Duodenal mucosa (tissue), 2 donors: ENCODE measurements at regions not wholly inside any gene's neighbourhood (a gene's known extent, or its start where the extent isn't known, plus 50 kb on each side); places are given as distances from the start of the nearest gene placed in this dataset.

Experiments
- H3K27ac ChIP-seq: one replicate; pipeline ENCODE4 v1.7.0; 2013; ENCODE audit warnings: low read depth, low read length
- H3K27me3 ChIP-seq, 2 donors: one replicate each; pipeline ENCODE4 v1.7.0; 2013; ENCODE audit warnings: low read length in 2 of 2, control low read depth in 1 of 2; ENCODE audit not compliant: insufficient read depth in 2 of 2, control insufficient read depth in 1 of 2
- H3K36me3 ChIP-seq, 2 donors: one replicate each; pipeline ENCODE4 v1.7.0; 2013; ENCODE audit warnings: low read length in 2 of 2, control low read depth in 1 of 2; ENCODE audit not compliant: insufficient read depth in 2 of 2, control insufficient read depth in 1 of 2
- H3K4me1 ChIP-seq, 2 donors: one replicate each; pipeline ENCODE4 v1.7.0; 2013; ENCODE audit warnings: low read length in 2 of 2, control low read depth in 1 of 2; ENCODE audit not compliant: insufficient read depth in 2 of 2, control insufficient read depth in 1 of 2
- H3K4me3 ChIP-seq, 2 donors: one replicate each; pipeline ENCODE4 v1.7.0; 2013; ENCODE audit warnings: low read length in 2 of 2, low read depth in 1 of 2
- H3K9ac ChIP-seq, 2 donors: one replicate each; pipeline ENCODE4 v1.7.0; 2013; ENCODE audit warnings: low read length in 2 of 2, low read depth in 1 of 2
- H3K9me3 ChIP-seq, 2 donors: one replicate each; pipeline ENCODE4 v1.7.0; 2013; ENCODE audit warnings: low read length in 2 of 2, control low read depth in 1 of 2; ENCODE audit not compliant: control insufficient read depth in 1 of 2

DNA sequence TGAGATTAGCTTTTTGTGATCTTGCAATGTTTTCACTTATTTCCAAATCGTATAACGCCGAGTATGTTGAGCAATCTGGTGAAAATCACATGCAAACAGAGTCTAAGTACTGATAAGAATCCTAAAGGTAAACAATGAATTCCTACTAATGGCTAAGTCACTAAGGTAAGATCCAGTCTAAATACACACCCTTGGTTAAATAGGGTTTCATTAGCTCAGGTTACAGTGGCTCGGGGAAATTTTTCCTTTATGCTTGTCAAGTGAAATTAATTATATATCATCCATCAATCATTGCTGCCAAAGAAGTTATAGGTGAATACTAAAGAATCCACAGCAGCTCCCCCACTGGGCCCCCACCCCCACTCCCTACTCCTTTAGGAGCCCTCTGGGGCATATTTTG lies 139.3 kb downstream of the SOX2 start:
- Histone ChIP-seq H3K27ac (no peak overlapping the region), H3K9me3 (no peaks in the 10 kb centered on the region), H3K36me3 (no peaks in the 10 kb centered on the region), H3K27me3 (no peaks in the 10 kb centered on the region), H3K4me3 (no peak overlapping the region), H3K9ac (no peak overlapping the region), H3K4me1 (no peaks in the 10 kb centered on the region)

DNA sequence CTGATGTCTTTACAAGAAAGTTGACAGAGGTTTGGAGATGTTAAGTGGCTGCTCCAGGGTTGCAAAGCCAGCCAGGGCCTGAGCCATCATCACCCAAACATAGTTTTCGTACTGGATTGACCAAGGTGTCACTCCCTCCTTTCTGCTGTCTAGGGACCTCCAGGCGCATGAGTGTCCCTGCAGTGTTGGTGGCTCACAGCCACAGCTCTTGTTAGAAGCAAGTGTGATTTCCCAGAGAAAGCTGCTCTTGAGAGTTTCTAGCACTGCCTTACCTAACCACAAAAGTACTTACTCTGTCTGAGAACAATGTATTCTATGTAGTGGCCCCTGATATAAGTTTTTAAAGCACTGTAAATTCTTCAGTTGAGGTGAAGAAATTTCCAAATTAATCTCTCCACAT lies 144.1 kb downstream of the SOX2 start:
- H3K27me3 ChIP-seq = no peaks in the 10 kb centered on the region

DNA sequence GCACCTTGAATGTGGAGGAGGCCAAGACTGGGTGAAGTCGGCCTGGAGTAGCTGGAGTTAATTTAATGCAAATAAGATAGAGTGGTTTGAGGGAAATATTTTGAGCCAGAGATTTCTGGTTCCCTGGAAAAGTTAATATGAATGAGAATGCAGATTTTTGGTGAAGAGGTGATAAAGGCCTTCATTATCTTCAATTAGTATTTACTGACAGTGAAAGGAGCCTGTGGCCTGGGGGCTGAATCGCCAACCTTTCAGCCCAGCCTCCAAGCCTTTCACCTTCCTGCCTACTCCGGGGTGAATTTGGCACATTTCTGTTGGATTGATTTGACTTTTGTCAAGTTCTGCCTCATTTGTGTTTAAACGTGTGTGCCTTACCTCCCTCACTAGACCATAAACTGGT lies 147.8 kb downstream of the SOX2 start:
- Histone ChIP-seq H3K9ac (no peak overlapping the region), H3K36me3 (no peaks in the 10 kb centered on the region), H3K4me3 (no peak overlapping the region), H3K27ac (no peak overlapping the region), H3K27me3 (no peaks in the 10 kb centered on the region), H3K9me3 (no peaks in the 10 kb centered on the region), H3K4me1 (no peaks in the 10 kb centered on the region)

More for the DNA sequence above, 144.1 kb downstream of the SOX2 start:
- Histone ChIP-seq H3K9me3 (no peaks in the 10 kb centered on the region), H3K4me3 (no peak overlapping the region), H3K4me1 (no peaks in the 10 kb centered on the region), H3K36me3 (no peaks in the 10 kb centered on the region), H3K27ac (no peak overlapping the region), H3K9ac (no peak overlapping the region)

DNA sequence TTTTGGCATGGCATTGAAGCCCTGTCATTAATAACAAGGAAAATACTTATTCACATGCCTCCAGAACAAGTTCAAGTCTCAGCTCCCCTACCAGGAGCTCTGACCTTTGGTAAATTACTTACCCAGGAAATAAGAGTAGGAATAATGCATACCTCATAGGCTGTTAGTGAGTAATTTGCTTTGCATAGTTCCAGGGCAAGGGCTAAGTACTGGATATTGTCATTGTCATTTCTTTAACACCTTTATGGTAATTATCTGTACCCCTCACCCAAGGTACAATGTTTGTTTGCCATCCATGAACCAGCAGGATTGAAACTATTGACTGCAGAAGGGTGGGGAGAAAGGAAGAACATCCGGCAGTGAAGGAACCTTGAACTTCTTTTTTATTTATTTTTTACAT lies 148.5 kb downstream of the SOX2 start:
- Histone ChIP-seq H3K27ac (no peak overlapping the region), H3K9me3 (no peaks in the 10 kb centered on the region), H3K4me1 (no peaks in the 10 kb centered on the region), H3K4me3 (no peak overlapping the region), H3K27me3 (no peaks in the 10 kb centered on the region), H3K9ac (no peak overlapping the region), H3K36me3 (no peaks in the 10 kb centered on the region)

DNA sequence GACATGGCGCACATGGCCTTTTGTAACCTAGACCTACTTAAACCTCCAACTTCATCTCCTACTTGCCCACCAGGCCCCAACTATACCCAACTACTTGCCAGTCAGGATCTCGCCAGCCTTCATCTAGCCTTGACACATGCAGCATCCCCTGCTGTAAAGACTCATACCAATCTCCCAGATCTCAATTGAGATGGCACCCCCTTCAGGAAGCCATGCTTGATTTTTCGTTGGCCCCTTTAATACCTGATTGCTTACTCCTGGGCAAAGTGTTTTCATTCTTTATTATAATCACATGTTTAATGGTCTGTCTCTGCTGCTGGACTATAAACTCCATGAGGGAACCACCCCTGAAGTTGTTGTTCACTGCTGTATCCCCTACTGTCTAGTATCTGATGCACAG lies 150.8 kb downstream of the SOX2 start:
- Histone ChIP-seq H3K27me3 (no peaks in the 10 kb centered on the region), H3K27ac (no peak overlapping the region), H3K4me1 (no peaks in the 10 kb centered on the region), H3K4me3 (no peak overlapping the region), H3K9ac (no peak overlapping the region), H3K36me3 (no peaks in the 10 kb centered on the region), H3K9me3 (no peaks in the 10 kb centered on the region)

DNA sequence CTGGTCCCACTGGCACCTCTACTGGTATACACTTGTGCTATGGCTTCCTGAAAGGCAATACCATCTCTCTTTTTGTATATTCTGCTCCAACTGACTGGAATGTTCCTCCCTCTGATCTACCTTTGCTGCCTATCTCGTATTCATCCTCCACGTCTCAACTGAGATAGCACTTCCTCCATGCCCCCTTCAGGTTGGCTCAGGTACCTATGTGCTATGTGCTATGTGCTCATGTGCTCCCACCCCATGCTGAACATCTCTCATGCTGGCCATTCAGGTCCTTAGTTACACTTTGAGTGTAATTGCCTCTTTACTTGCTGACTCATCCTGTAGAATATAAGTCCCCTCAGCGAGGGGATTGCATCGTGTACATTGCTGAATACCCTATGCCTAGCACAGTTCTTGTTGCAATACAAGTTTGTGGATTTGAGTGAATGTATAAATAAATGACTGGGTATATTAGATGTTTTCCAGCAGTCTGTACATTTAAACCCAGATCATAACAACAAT lies 156.9 kb downstream of the SOX2 start:
- no peaks in the 10 kb centered on the region for H3K4me1 ChIP-seq
- no peak overlapping the region for H3K27ac ChIP-seq
- no peaks in the 10 kb centered on the region for H3K36me3 ChIP-seq
- no peak overlapping the region for H3K9ac ChIP-seq
- no peaks in the 10 kb centered on the region for H3K27me3 ChIP-seq
- H3K4me3 ChIP-seq = no peak overlapping the region
- no peaks in the 10 kb centered on the region for H3K9me3 ChIP-seq

DNA sequence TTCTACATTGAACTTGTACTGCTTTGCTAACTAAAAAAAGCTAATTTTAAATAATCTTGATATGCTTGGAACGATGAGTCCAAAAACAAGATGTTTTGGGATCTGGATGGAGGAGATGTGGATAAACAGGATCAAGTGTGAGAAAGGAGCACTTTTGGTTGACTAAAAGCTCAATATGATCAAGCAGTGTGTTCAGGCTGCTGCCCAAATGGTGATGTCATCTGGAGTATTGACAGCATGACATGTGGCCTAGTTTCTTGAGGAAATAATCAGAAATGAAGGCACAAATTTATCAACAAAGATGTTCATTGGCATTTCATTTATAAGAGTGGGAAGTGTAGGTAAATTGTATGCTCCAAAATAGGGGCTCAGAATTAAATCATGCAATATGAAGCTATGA lies 161.2 kb downstream of the SOX2 start:
- Histone ChIP-seq H3K36me3 (no peaks in the 10 kb centered on the region), H3K27me3 (no peaks in the 10 kb centered on the region), H3K27ac (no peak overlapping the region), H3K9me3 (no peaks in the 10 kb centered on the region), H3K4me3 (no peak overlapping the region), H3K9ac (no peak overlapping the region), H3K4me1 (no peaks in the 10 kb centered on the region)

DNA sequence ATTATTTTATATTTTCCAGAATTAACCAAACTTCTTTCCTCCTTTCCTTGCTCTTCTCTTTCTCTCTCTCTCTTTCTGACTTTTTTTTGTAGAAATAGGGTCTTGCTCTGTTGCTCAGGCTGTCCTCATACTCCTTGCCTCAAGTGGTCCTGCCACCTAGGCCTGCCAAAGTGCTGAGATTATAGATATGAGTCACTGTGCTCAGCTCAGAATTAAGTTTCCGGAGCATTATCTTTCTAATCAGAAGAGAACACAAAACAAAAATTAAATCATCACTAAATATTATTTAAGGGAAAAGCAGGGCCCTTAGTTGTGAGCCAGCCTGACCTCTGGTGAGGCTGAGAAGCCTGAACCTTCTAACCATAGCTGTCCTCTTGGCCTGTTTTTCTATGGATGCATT lies 168.2 kb downstream of the SOX2 start:
- Histone ChIP-seq H3K36me3 (no peaks in the 10 kb centered on the region), H3K9ac (no peak overlapping the region), H3K27ac (no peak overlapping the region), H3K4me3 (no peak overlapping the region), H3K27me3 (no peaks in the 10 kb centered on the region), H3K4me1 (no peaks in the 10 kb centered on the region), H3K9me3 (no peaks in the 10 kb centered on the region)

DNA sequence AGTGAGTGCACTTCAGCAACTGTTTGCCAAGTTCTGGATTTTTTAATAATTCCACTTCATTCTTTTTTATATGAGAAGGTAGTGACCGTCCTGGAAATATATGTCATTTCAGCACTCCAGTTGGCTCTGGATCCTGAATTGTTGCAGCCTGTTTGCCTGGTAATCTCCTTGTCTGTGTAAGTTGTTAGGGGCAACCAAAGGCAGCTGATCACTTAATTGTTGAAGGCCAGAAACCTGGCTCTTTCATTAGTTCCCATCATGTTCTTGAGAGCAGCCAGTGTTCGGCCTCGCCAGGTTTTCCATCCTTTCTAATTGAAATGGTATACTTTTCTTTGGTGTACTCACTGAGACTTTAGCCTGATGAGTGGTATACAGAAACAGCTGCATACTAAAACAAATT lies 168.6 kb downstream of the SOX2 start:
- Histone ChIP-seq H3K36me3 (no peaks in the 10 kb centered on the region), H3K27me3 (no peaks in the 10 kb centered on the region), H3K9me3 (no peaks in the 10 kb centered on the region), H3K4me1 (no peaks in the 10 kb centered on the region), H3K4me3 (no peak overlapping the region), H3K9ac (no peak overlapping the region), H3K27ac (no peak overlapping the region)

DNA sequence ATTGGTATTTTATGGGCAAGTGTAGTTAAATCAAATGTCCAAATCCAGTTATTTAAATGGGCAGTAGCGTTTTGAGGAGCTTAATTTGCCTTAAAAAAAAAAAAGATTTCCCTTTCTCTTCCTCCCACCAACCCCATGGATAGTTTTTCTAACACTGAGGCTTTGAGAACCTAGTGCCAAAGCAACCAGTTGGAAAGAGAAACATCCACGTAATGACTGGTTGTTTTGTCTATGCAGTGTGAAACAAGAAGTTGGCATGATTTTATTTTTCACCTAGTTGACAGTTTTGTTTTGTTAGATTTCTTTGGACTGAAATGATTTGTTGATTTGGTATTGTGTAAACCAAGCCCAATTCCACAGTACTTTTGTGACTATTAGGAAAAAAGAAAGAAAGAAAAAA lies 170.0 kb downstream of the SOX2 start:
- Histone ChIP-seq H3K9me3 (no peaks in the 10 kb centered on the region), H3K4me3 (no peak overlapping the region), H3K36me3 (no peaks in the 10 kb centered on the region), H3K27me3 (no peaks in the 10 kb centered on the region), H3K9ac (no peak overlapping the region), H3K27ac (no peak overlapping the region), H3K4me1 (no peaks in the 10 kb centered on the region)
